ENCODE measurements at regions not wholly inside any gene's neighbourhood (a gene's known extent, or its start where the extent isn't known, plus 50 kb on each side); places are given as distances from the start of the nearest gene placed in this dataset.

GRCh38 chr22:47290706-47291430 lies 528.4 kb downstream of the TBC1D22A start:
- Histone ChIP-seq H3K36me3 (replicated peaks in 1 of 2; ENCODE audit: control extremely low read depth in 1 of 2, control insufficient read depth in 1 of 2, extremely low read depth in 1 of 2, insufficient read depth in 2 of 2, low read length in 1 of 2) (no peaks in the 10 kb centered on the region), H3K4me1 (ENCODE audit: control insufficient read depth in 2 of 2, insufficient read depth in 2 of 2, low read length in 2 of 2) (no peaks in the 10 kb centered on the region), H3K4me3 (ENCODE audit: control extremely low read depth in 1 of 5, extremely low read depth in 1 of 5, insufficient read depth in 1 of 5, low read depth in 2 of 5, low read length in 4 of 5) (no peak overlapping the region), H3K27ac (ENCODE audit: low read length in 2 of 2) (no peak overlapping the region), H3K79me2 (ENCODE audit: control insufficient read depth, insufficient read depth, low read length) (no peaks in the 10 kb centered on the region), H3K9me3 (ENCODE audit: control extremely low read depth in 1 of 3, control insufficient read depth in 2 of 3, insufficient read depth in 1 of 3, low read length in 2 of 3) (peaks cover 0 to 3% (median 0%) of the 10 kb centered on the region in 3 donors), H4K20me1 (ENCODE audit: control insufficient read depth, insufficient read depth, low read length, poor library complexity, severe bottlenecking) (no peaks in the 10 kb centered on the region), H3K9ac (ENCODE audit: low read length) (no peak overlapping the region), H2AFZ (ENCODE audit: insufficient read depth, low read depth, low read length, poor library complexity, severe bottlenecking) (no peak overlapping the region), H3K4me2 (replicated peaks; ENCODE audit: low read depth, low read length, poor library complexity, severe bottlenecking) (no peak overlapping the region), H3K27me3 (replicated peaks in 1 of 4; ENCODE audit: control extremely low read depth in 1 of 4, control insufficient read depth in 3 of 4, insufficient read depth in 4 of 4, low read length in 3 of 4) (no peaks in the 10 kb centered on the region)
- ChIA-PET CTCF (no interaction called here), POLR2A (no interaction called here)
- ATAC-seq (ENCODE audit: low read depth) = no peak
- Mint-ChIP-seq H3K9me3 (ENCODE audit: insufficient read depth) (no peaks in the 10 kb centered on the region), H3K27ac (no peak overlapping the region), H3K4me3 (no peak overlapping the region), H3K4me1 (no peaks in the 10 kb centered on the region), H3K27me3 (peaks cover 4% of the 10 kb centered on the region)
- no peak for TF ChIP-seq EZH2 (IDR thresholded peaks at IDR 0.05; ENCODE audit: borderline replicate concordance, insufficient read depth, low read depth, low read length, poor library complexity, severe bottlenecking)
- TF ChIP-seq, protein P1, sequence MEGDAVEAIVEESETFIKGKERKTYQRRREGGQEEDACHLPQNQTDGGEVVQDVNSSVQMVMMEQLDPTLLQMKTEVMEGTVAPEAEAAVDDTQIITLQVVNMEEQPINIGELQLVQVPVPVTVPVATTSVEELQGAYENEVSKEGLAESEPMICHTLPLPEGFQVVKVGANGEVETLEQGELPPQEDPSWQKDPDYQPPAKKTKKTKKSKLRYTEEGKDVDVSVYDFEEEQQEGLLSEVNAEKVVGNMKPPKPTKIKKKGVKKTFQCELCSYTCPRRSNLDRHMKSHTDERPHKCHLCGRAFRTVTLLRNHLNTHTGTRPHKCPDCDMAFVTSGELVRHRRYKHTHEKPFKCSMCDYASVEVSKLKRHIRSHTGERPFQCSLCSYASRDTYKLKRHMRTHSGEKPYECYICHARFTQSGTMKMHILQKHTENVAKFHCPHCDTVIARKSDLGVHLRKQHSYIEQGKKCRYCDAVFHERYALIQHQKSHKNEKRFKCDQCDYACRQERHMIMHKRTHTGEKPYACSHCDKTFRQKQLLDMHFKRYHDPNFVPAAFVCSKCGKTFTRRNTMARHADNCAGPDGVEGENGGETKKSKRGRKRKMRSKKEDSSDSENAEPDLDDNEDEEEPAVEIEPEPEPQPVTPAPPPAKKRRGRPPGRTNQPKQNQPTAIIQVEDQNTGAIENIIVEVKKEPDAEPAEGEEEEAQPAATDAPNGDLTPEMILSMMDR (IDR thresholded peaks at IDR 0.05) = no peak
- intact Hi-C loops (cut with micrococcal nuclease) = no loop called here
- no peak for DNase-seq
- WGBS (ENCODE audit: insufficient coverage) = 92% methylated on average over 9 of the region's 20 CpGs

DNA sequence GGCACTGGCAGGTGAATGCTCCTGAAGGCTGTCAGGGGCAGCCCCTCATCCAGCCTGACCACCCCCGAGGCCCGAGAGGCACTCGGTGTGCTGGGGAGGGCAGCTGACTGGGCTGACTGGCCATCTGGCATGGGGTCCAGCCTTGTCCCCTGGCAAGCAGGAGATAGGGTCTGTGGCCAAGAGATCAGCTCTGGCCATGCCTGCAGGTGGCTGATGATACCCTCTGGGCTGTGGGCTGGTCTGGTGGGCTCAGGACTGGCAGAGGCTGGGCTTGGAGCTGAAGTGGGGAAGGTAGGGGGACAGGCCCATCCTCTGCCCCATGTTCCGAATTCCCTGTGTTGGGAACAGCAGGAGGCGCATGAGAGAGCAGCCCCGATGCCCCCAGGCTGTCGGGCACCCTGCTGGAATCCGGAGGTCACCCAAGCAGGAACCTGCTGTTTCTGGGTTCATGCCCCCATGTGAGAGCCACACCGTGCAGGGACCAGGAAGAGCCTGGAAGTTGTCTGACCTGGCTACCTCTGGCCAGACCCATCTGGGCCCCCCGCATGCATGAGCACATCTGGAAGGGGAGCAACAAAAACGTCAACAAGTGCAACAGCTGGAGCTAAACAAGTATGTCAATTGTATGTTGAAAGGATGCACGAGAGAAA lies 527.0 kb downstream of the TBC1D22A start:
- ChIA-PET CTCF (no interaction called here), POLR2A (no interaction called here)
- H3K4me1 ChIP-seq (ENCODE audit: control insufficient read depth in 2 of 2, insufficient read depth in 2 of 2, low read length in 2 of 2) = no peaks in the 10 kb centered on the region
- intact Hi-C loops (cut with micrococcal nuclease) = no loop called here
- Mint-ChIP-seq H3K4me3 (no peak overlapping the region), H3K4me1 (no peaks in the 10 kb centered on the region), H3K27me3 (peaks cover 1% of the 10 kb centered on the region), H3K9me3 (ENCODE audit: insufficient read depth) (no peaks in the 10 kb centered on the region), H3K27ac (no peak overlapping the region)
- no peak overlapping the region for H2AFZ ChIP-seq (ENCODE audit: insufficient read depth, low read depth, low read length, poor library complexity, severe bottlenecking)
- no peaks in the 10 kb centered on the region for H3K27me3 ChIP-seq (replicated peaks in 1 of 4; ENCODE audit: control extremely low read depth in 1 of 4, control insufficient read depth in 3 of 4, insufficient read depth in 4 of 4, low read length in 3 of 4)
- peaks cover 0 to 3% (median 0%) of the 10 kb centered on the region in 3 donors for H3K9me3 ChIP-seq (ENCODE audit: control extremely low read depth in 1 of 3, control insufficient read depth in 2 of 3, insufficient read depth in 1 of 3, low read length in 2 of 3)
- H4K20me1 ChIP-seq (ENCODE audit: control insufficient read depth, insufficient read depth, low read length, poor library complexity, severe bottlenecking) = no peaks in the 10 kb centered on the region
- no peak overlapping the region for H3K27ac ChIP-seq (ENCODE audit: low read length in 2 of 2)
- no peak for TF ChIP-seq EZH2 (IDR thresholded peaks at IDR 0.05; ENCODE audit: borderline replicate concordance, insufficient read depth, low read depth, low read length, poor library complexity, severe bottlenecking)
- TF ChIP-seq, protein P1 (IDR thresholded peaks at IDR 0.05) = no peak
- ATAC-seq (ENCODE audit: low read depth) = no peak
- no peak overlapping the region for H3K4me3 ChIP-seq (ENCODE audit: control extremely low read depth in 1 of 5, extremely low read depth in 1 of 5, insufficient read depth in 1 of 5, low read depth in 2 of 5, low read length in 4 of 5)
- no peak for DNase-seq
- H3K36me3 ChIP-seq (replicated peaks in 1 of 2; ENCODE audit: control extremely low read depth in 1 of 2, control insufficient read depth in 1 of 2, extremely low read depth in 1 of 2, insufficient read depth in 2 of 2, low read length in 1 of 2) = no peaks in the 10 kb centered on the region
- H3K79me2 ChIP-seq (ENCODE audit: control insufficient read depth, insufficient read depth, low read length) = no peaks in the 10 kb centered on the region
- 86% methylated on average over 11 of the region's 12 CpGs for WGBS (ENCODE audit: insufficient coverage)
- H3K4me2 ChIP-seq (replicated peaks; ENCODE audit: low read depth, low read length, poor library complexity, severe bottlenecking) = no peak overlapping the region
- H3K9ac ChIP-seq (ENCODE audit: low read length) = no peak overlapping the region
